Vagina (tissue), 2 donors: ENCODE measurements at regions not wholly inside any gene's neighbourhood (a gene's known extent, or its start where the extent isn't known, plus 50 kb on each side); places are given as distances from the start of the nearest gene placed in this dataset.

ENCODE experiments used
- CTCF ChIP-seq, 3 experiments: fragments of 450-650 bp in 2 of 3; fragments of 200-600 bp in 1 of 3; sonication (generic) in 1 of 3; IDR thresholded peaks; one replicate each; pipeline ENCODE4 v1.5.1; 2017 to 2019; ENCODE audit warnings: antibody characterized with exemption in 3 of 3, mild to moderate bottlenecking in 2 of 3, moderate library complexity in 2 of 3
- POLR2A ChIP-seq, 2 donors: fragments of 450-650 bp; IDR thresholded peaks; one replicate each; pipeline ENCODE4 v1.6.1; 2017; ENCODE audit warnings: antibody characterized with exemption in 2 of 2, mild to moderate bottlenecking in 2 of 2, moderate library complexity in 2 of 2
- POLR2AphosphoS5 ChIP-seq, 2 donors: sonication (generic); formaldehyde crosslinking; IDR thresholded peaks; one replicate each; pipeline ENCODE4 v1.9.0; 2017; ENCODE audit warnings: antibody characterized with exemption in 2 of 2, mild to moderate bottlenecking in 2 of 2, low read depth in 1 of 2; ENCODE audit not compliant: insufficient read depth in 1 of 2

DNA sequence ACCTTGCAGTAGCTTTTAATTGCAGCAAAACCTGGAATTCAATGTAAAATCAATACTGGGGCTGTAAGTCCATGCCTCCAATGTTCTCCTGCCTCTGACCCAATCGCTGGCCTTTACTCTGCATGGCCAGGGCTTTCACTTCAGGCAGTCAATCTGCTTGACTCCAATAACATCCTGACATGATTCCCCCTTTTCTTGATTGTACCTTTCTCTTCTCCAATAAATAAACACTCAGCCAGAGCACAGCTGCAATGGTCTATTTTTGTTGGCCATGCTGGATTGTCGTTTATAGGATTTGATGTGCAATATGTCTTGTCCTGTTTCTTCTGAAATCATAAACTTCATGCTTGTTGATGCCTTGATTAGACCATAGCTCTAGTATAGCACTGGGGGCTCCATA is 97.8 kb upstream of the COL1A2 start:
- TF ChIP-seq CTCF (IDR thresholded peaks at IDR 0.05), result no peak
- TF ChIP-seq POLR2A (IDR thresholded peaks at IDR 0.05), result no peak
- TF ChIP-seq POLR2AphosphoS5 (IDR thresholded peaks at IDR 0.05; ENCODE audit: insufficient read depth in 1 of 2, low read depth in 1 of 2), result no peak
